HCT116 (cell line): ENCODE measurements at regions not wholly inside any gene's neighbourhood (a gene's known extent, or its start where the extent isn't known, plus 50 kb on each side); places are given as distances from the start of the nearest gene placed in this dataset.

ENCODE experiments used
- ATAC-seq: fragments of 200-7000 bp; cut with Tn5 transposase; 2 replicates; pipeline ENCODE4 v1.9.1; 2020; ENCODE audit warnings: mild to moderate bottlenecking, moderate library complexity
- BruUV-seq: library from RNA; stranded (reverse); fragments of 400-500 nt; replicated peaks from 2 replicates; lab custom pipeline; 2021; lab: Mats Ljungman, UMichigan
- CTCF ChIA-PET: fragments of 300-600 bp; sonication (Branson Sonifier 250); formaldehyde crosslinking; loops from one replicate; lab custom pipeline; 2021; ENCODE audit warnings: antibody characterized with exemption; lab: Charles Lee
- POLR2A ChIA-PET: fragments of 300-600, 350-600 bp; sonication (Branson Sonifier 250); formaldehyde crosslinking; loops from one replicate; lab custom pipeline; 2021; ENCODE audit warnings: antibody characterized with exemption; lab: Charles Lee
- RAD21 ChIA-PET, 2 experiments: fragments of 300-600 bp; sonication (Branson Sonifier 250); formaldehyde crosslinking; loops; one replicate each; lab custom pipeline; 2023; ENCODE audit warnings: low total read pairs in 2 of 2; ENCODE audit not compliant: uncharacterized antibody in 2 of 2, unreplicated experiment in 2 of 2, low non-redundant PET in 1 of 2; lab: Charles Lee
- DNase-seq: peaks from one replicate; pipeline ENCODE4 v3.0.0-alpha.2; 2010; ENCODE audit warnings: low read depth, low spot score
- H2AFZ ChIP-seq: fragments of 200-600 bp; shearing (Covaris generic), sonication (generic); 2 replicates; pipeline ENCODE4 v1.6.1; 2017; ENCODE audit warnings: low read depth, mixed run types, mixed read lengths, antibody characterized with exemption, low read length; ENCODE audit not compliant: poor library complexity, severe bottlenecking
- H3K27ac ChIP-seq: 2 replicates; pipeline ENCODE4 v1.5.1; 2012; ENCODE audit warnings: low read depth, low read length
- H3K27me3 ChIP-seq: fragments of 200-600 bp; sonication (generic); 2 replicates; pipeline ENCODE4 v1.6.1; 2016; ENCODE audit warnings: mixed run types, low read length, mixed read lengths; ENCODE audit not compliant: insufficient read depth
- H3K36me3 ChIP-seq, 2 experiments: fragments of 200-500 bp in 1 of 2; fragments of 200-600 bp in 1 of 2; sonication (Bioruptor generic) in 1 of 2; sonication (generic) in 1 of 2; 2 replicates each; pipeline versions ENCODE4 v1.5.1 to v1.6.1; 2014 to 2016; ENCODE audit warnings: low read length in 2 of 2, inconsistent platforms in 1 of 2, mixed read lengths in 1 of 2, mixed run types in 1 of 2; ENCODE audit not compliant: insufficient read depth in 2 of 2, control insufficient read depth in 1 of 2
- H3K4me1 ChIP-seq, 2 experiments: fragments of 200-600 bp in 1 of 2; sonication (generic) in 1 of 2; 2 replicates each; pipeline versions ENCODE4 v1.5.1 to v1.6.1; 2012 to 2017; ENCODE audit warnings: low read length in 2 of 2, inconsistent platforms in 1 of 2, mild to moderate bottlenecking in 1 of 2, mixed read lengths in 1 of 2, mixed run types in 1 of 2, moderate library complexity in 1 of 2; ENCODE audit not compliant: insufficient read depth in 2 of 2, control insufficient read depth in 1 of 2
- H3K4me2 ChIP-seq: fragments of 200-600 bp; sonication (generic); 2 replicates; pipeline ENCODE4 v1.6.1; 2017; ENCODE audit warnings: mixed run types, low read length, mixed read lengths
- H3K4me3 ChIP-seq, 2 experiments: fragments of 200-600 bp in 1 of 2; sonication (generic) in 1 of 2; replicated peaks in 1 of 2; 2 replicates each; pipeline ENCODE4 v1.5.1; 2011 to 2016; ENCODE audit warnings: low read length in 2 of 2, control low read depth in 1 of 2, low read depth in 1 of 2, mild to moderate bottlenecking in 1 of 2, mixed read lengths in 1 of 2, mixed run types in 1 of 2
- H3K79me2 ChIP-seq: fragments of 200-600 bp; sonication (generic); 2 replicates; pipeline ENCODE4 v1.6.1; 2017; ENCODE audit warnings: mild to moderate bottlenecking, mixed run types, low read length, moderate library complexity, mixed read lengths; ENCODE audit not compliant: insufficient read depth
- H3K9ac ChIP-seq: fragments of 200-600 bp; sonication (generic); 2 replicates; pipeline ENCODE4 v1.6.1; 2016; ENCODE audit warnings: low read length, mixed read lengths
- H3K9me2 ChIP-seq: fragments of 200-600 bp; sonication (generic), shearing (Covaris generic); 2 replicates; pipeline ENCODE4 v1.6.1; 2017; ENCODE audit warnings: mixed run types, mild to moderate bottlenecking, moderate library complexity; ENCODE audit not compliant: insufficient read depth
- H3K9me3 ChIP-seq, 2 experiments: fragments of 200-500 bp in 1 of 2; fragments of 200-600 bp in 1 of 2; sonication (Bioruptor generic) in 1 of 2; sonication (generic) in 1 of 2; 2 replicates each; pipeline ENCODE4 v1.6.1; 2014 to 2017; ENCODE audit warnings: low read length in 2 of 2, mixed read lengths in 2 of 2, inconsistent platforms in 1 of 2, low read depth in 1 of 2, mild to moderate bottlenecking in 1 of 2, mixed run types in 1 of 2, moderate library complexity in 1 of 2; ENCODE audit not compliant: control insufficient read depth in 1 of 2, insufficient read depth in 1 of 2
- H4K20me1 ChIP-seq: fragments of 200-600 bp; sonication (generic), shearing (Covaris generic); 2 replicates; pipeline ENCODE4 v1.6.1; 2017; ENCODE audit warnings: mixed run types, mild to moderate bottlenecking, moderate library complexity; ENCODE audit not compliant: insufficient read depth
- CEBPB ChIP-seq: IDR thresholded peaks from 2 replicates; pipeline ENCODE4 v1.6.1; 2012; ENCODE audit warnings: low read depth
- EZH2 ChIP-seq: fragments of 200-600 bp; sonication (generic); IDR thresholded peaks from 2 replicates; pipeline ENCODE4 v1.6.1; 2017; ENCODE audit warnings: antibody characterized with exemption, mixed run types
- EZH2phosphoT487 ChIP-seq: fragments of 200-600 bp; IDR thresholded peaks from 2 replicates; pipeline ENCODE4 v1.6.1; 2018; ENCODE audit warnings: antibody characterized with exemption, borderline replicate concordance
- FOSL1 ChIP-seq: IDR thresholded peaks from 2 replicates; pipeline ENCODE4 v1.6.1; 2012; ENCODE audit warnings: low read depth
- MAX ChIP-seq: IDR thresholded peaks from 2 replicates; pipeline ENCODE4 v1.6.1; 2012
- REST ChIP-seq: IDR thresholded peaks from 2 replicates; pipeline ENCODE4 v1.6.1; 2012; ENCODE audit warnings: low read depth
- SIN3A ChIP-seq: IDR thresholded peaks from 2 replicates; pipeline ENCODE4 v1.6.1; 2012; ENCODE audit warnings: low read depth
- SP1 ChIP-seq: IDR thresholded peaks from 2 replicates; pipeline ENCODE4 v1.6.1; 2012; ENCODE audit warnings: low read depth
- SRF ChIP-seq: IDR thresholded peaks from 2 replicates; pipeline ENCODE4 v1.6.1; 2012; ENCODE audit warnings: low read depth
- YY1 ChIP-seq: IDR thresholded peaks from 2 replicates; pipeline ENCODE4 v1.6.1; 2011; ENCODE audit warnings: low read length, low read depth, moderate library complexity, mild to moderate bottlenecking; ENCODE audit not compliant: insufficient replicate concordance; ENCODE audit errors: extremely low read depth
- ZFX ChIP-seq: fragments of 450-650 bp; IDR thresholded peaks from 2 replicates; pipeline ENCODE4 v1.6.1; 2017
- ZNF274 ChIP-seq: fragments of 200-500 bp; sonication (Bioruptor generic); IDR thresholded peaks from 2 replicates; pipeline ENCODE4 v1.6.1; 2014; ENCODE audit warnings: mild to moderate bottlenecking, low read depth, low read length, inconsistent platforms
- intact Hi-C: fragments of 100-400 bp; cut with micrococcal nuclease; formaldehyde crosslinking; loops from 2 replicates; pipeline ENCODE4 v1.10.0; 2022
- TF ChIP-seq, protein P1 (sequence below): IDR thresholded peaks from 2 replicates; pipeline ENCODE4 v1.6.1; 2012
- TF ChIP-seq, protein P2 (sequence below): IDR thresholded peaks from 2 replicates; pipeline ENCODE4 v1.6.1; 2011; ENCODE audit warnings: mild to moderate bottlenecking, low read length, moderate library complexity; ENCODE audit not compliant: insufficient replicate concordance; ENCODE audit errors: extremely low read depth

DNA sequence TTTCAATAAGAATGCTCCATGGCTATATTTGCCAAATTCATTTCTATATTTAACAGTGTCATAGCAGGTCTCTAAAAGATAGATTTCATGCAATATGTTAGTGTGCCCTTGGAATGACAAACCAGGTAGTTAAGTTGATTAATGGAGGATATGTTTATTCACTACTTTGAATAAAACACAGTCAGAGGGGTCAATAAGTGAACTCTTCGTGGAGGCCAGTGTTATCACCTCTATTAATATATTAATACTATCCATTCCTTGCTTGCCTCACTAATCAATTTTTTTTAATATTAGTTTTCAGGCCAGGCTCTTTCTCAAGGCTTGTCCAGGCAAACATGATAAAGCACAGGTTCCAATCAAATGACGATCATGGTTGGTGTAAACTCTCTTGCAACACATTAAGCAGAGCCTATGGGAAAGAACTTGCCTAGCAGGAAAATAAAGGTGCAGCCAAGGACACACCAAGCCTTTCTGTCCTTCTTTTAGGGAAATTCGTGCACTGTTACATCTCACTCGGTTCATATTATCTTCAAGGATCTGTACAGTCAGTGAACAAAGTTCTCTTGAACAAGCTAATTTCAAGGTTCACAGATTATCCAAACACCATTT is 144.7 kb downstream of the DCK start:
- TF ChIP-seq EZH2, result no peak
- no peak for TF ChIP-seq MAX
- no peak for TF ChIP-seq YY1
- TF ChIP-seq, protein P1, sequence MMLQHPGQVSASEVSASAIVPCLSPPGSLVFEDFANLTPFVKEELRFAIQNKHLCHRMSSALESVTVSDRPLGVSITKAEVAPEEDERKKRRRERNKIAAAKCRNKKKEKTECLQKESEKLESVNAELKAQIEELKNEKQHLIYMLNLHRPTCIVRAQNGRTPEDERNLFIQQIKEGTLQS, result no peak
- no peak for TF ChIP-seq CEBPB
- TF ChIP-seq SIN3A, result no peak
- no peak for TF ChIP-seq SRF
- no peak for TF ChIP-seq EZH2phosphoT487
- TF ChIP-seq ZNF274, result no peak
- TF ChIP-seq FOSL1, result no peak
- no peak for TF ChIP-seq ZFX
- TF ChIP-seq, protein P2, sequence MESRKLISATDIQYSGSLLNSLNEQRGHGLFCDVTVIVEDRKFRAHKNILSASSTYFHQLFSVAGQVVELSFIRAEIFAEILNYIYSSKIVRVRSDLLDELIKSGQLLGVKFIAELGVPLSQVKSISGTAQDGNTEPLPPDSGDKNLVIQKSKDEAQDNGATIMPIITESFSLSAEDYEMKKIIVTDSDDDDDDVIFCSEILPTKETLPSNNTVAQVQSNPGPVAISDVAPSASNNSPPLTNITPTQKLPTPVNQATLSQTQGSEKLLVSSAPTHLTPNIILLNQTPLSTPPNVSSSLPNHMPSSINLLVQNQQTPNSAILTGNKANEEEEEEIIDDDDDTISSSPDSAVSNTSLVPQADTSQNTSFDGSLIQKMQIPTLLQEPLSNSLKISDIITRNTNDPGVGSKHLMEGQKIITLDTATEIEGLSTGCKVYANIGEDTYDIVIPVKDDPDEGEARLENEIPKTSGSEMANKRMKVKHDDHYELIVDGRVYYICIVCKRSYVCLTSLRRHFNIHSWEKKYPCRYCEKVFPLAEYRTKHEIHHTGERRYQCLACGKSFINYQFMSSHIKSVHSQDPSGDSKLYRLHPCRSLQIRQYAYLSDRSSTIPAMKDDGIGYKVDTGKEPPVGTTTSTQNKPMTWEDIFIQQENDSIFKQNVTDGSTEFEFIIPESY, result no peak
- no peak for TF ChIP-seq SP1
- TF ChIP-seq REST, result no peak
- H3K9ac ChIP-seq, result no peak overlapping the region
- no peaks in the 10 kb centered on the region for H4K20me1 ChIP-seq
- RAD21 ChIA-PET, result no interaction called here
- H3K4me2 ChIP-seq, result no peak overlapping the region
- H3K27ac ChIP-seq, result no peak overlapping the region
- H3K4me3 ChIP-seq, result no peak overlapping the region
- H3K36me3 ChIP-seq, result no peaks in the 10 kb centered on the region
- no peaks in the 10 kb centered on the region for H3K9me2 ChIP-seq
- CTCF ChIA-PET, result no interaction called here
- H3K27me3 ChIP-seq, result no peaks in the 10 kb centered on the region
- DNase-seq, result no peak
- H3K4me1 ChIP-seq, result 0 out of 4 replicates have a peak, but pooled peaks cover 0 to 4% of the 10 kb centered on the region in 2 experiments
- H3K9me3 ChIP-seq, result no peaks in the 10 kb centered on the region
- POLR2A ChIA-PET, result no interaction called here
- intact Hi-C loops, result no loop called here
- no TSS peak for BruUV-seq
- H2AFZ ChIP-seq, result no peak overlapping the region
- H3K79me2 ChIP-seq, result no peaks in the 10 kb centered on the region
- no peak for ATAC-seq
